Activated CD4-positive, CD25-positive, alpha-beta regulatory T cell treated with anti-CD3 and anti-CD28 coated beads, Interleukin-2, amount 50 U/mL, for 24 hours (primary cell): ENCODE measurements at regions not wholly inside any gene's neighbourhood (a gene's known extent, or its start where the extent isn't known, plus 50 kb on each side); places are given as distances from the start of the nearest gene placed in this dataset.

Experiments
- ATAC-seq, 2 donors: fragments of 150-1000 bp; cut with Tn5 transposase; one replicate each; pipeline ENCODE4 v1.10.0; 2021; ENCODE audit warnings: mild to moderate bottlenecking in 1 of 2, moderate library complexity in 1 of 2

DNA sequence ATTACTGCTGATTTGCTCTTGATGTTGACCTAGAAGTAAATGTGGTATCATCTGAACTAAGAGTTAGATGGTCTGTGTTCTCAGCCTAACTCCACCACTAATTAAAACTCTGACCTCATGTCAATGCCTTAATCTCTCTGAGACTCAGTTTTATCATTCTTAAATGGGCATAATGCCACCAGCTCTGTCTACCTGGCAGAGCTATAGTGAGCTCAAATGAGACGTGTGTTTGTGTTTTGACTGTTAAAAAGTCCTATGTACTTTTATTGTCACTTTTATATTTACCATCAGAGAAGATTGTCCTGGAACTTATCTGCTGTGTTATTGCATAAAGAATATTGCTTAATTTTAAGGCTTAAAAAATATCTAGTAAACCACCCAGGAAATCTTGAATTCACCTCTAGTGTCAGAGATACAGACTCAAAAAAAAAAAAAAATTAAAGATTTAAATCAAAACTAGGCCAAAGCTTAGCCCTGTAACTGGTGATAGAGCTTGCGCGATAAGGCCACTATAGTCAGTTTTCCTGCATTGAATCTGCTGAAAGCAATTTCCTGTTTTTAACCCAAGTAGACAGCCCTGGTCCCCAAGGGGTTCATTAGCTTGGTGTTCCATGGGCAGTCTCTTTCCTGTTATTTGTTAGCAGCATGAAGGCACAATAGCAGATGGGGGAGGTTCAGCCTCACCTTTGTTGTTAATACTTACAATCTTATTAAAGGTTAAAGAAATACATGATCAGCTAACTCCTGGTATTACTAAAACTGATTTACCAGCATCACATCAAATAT lies 261.8 kb downstream of the ATP23 start:
- no peak for ATAC-seq

DNA sequence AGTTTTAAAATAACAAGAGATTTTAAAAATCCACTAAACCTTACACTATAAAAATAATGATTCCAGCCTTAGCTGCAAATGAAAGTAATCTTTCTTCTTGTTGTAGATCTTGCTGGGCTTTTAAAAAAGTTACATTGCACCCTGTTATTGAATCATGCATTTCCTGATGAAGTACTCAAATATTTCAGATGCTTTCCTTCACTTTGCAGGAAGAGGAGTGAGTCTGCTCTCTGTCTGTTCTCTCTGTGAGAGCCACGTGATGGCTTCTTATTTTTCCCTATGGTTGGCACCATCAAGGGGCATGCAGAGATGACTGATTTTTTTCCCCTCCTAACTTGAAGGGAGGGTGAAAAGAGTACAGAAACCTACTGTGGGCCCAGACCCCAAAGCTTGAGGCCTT lies 262.7 kb downstream of the ATP23 start:
- no peak for ATAC-seq

DNA sequence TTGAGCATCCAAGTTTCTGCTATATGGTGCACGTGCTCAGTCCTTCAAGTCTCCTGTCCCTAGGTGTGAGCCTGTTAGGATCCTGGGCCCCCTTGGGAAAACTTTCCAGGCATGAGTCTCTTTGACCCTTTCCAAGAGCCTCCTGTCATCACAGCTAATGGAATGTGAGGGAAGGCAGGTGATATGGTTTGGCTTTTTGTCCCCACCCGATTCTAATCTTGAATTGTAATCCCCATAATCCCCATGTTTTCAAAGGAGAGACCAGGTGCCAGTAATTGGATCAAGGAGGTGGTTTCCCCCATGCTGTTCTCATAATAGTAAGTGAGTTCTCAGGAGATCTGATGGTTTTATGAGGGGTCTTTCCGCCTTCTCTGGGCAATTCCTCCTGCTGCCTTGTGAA lies 265.5 kb downstream of the ATP23 start:
- no peak for ATAC-seq

DNA sequence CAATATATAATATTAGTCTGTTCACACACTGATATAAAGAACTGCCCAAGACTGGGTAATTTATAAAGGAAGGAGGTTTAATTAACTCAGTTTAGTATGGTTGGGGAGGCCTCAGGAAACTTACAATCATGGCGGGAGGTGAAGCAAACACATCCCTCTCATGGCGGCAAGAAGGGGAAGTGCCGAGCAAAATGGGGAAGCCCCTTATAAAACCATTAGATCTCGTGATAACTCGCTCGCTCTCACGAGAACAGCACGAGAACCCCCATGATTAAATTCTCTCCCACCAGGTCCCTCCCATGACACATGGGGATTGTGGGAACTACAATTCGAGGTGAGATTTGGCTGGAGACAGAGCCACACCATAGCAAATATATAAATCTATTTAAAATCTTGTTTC lies 269.8 kb downstream of the ATP23 start:
- no peak for ATAC-seq

DNA sequence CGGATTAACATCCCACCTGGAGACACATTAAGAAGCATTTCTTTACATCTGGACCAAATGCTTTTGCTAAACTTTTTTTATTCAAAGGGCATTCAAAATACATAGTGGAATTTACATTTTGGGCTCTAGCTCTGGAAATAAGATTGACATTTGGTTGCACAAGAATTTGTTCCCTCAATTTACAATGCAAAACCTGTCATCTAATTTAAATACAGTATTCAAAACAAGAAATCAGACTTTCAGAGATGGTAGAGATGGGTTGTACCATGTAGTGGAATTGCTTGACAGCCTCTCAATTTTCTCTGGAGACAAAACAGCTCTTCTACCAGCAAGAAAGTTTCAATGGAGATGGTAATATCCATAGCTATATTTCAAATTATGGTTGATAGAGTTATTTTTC lies 275.8 kb downstream of the ATP23 start:
- ATAC-seq: no peak

DNA sequence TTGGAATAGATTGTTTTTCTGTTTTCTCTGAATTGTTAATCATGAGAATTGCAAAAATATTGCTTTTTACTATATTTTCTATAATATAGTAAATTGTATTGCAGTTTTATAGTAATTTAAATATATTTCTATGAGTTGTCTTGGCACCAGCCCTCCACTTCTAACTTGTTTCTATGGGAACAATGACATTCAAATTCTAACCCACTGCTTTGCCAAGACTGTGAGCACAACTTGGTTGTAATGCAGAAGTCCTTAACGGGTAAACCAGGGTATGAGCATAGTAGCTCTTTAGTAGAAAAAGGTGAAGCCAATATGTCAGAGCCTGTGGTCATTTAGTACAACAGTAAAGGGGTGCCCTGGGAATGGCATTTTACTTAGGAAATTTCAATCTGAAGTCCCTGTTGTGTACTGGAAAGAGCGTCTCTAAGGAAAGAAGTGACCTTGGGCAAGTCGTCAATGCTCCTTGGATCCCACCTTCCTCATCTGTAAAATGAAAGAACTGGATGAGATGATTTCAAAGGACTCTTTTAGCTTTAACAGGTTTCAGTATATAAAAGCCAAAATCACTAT lies 283.3 kb downstream of the ATP23 start:
- no peak for ATAC-seq

DNA sequence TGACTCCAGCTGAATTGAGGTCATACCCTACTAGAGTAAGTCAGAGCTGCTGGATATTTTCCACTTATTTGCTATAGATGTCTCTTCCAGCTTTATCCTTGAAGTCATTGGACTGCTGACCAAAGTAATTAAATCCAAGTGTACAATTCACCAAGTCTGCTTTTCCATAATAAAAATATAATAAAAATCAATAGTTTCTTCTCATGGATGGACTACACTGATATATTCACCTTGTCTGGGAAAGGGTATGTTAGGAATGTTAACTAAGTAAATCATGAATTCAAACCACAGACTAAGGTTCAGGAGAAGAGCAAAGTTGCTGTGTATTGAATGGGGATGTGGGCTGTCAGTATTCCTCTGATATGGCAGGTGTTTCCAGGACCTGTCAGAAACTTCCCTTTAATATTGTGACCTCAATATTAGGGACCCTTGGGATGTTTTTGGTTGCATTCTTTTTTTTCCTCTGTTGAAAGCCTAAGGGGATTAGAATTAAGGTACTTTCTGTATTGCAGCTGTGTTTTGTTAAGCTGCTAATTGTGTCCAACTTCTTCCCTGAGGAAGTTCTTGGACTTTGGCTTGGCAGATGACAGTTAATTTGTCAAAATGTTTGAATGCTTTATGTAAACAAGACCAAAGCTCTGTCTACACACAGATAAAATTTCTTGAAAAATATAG lies 284.0 kb downstream of the ATP23 start:
- ATAC-seq: no peak

DNA sequence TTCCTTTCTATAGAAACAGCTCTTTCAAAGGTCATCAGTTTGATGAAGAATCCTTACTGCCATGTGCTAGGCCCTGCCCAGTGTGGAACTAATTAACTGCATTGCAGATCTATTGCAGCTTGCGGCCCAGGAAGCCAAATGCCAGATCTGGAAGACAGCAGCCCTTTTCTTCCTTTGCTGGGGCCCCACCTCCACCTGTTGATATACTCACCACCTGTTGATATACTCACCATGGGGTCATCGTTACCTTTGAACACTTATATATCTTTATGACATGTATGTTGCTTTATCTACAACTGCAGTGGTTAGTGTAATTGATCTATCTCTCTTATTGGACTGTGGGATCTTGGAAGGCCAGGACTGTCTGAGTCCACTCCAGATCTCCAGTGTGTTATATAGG lies 292.5 kb downstream of the ATP23 start:
- no peak for ATAC-seq

DNA sequence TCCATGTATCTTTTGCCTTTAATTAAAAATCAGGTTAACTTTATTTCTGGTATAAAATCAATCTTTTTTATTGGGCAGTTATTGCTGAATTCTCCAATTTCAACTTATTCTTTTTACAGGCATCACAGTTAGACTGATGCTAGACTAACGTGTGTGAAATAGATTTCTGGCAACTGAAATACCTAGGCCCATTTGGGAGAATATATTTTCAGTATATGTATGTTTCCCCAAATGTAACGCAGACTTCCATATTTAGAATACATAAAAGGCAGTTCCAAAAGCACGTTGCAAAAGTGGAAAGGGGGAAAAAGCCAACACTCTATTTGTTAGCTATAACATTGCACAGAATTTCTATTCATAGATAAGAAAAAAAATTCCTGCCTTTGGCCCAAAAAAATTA lies 297.0 kb downstream of the ATP23 start:
- no peak for ATAC-seq

DNA sequence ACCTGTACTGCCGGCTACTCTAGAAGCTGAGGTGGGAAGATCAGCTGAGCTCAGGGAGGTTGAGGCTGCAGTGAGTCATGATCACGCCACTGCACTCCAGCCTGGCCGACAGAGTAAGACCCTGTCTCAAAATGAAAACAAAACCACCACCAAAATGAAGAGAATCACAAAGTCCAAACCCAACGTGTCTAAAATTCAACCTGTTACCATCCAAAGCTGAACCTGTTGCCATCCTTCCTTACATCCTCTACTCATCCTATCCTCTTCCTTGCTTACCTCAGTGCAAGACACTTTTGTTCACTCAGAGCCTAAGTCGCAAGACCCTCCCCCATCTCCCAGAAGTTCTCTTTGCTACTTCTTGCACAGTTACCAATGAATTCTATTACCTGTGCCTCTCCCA lies 299.7 kb downstream of the ATP23 start:
- ATAC-seq: no peak

DNA sequence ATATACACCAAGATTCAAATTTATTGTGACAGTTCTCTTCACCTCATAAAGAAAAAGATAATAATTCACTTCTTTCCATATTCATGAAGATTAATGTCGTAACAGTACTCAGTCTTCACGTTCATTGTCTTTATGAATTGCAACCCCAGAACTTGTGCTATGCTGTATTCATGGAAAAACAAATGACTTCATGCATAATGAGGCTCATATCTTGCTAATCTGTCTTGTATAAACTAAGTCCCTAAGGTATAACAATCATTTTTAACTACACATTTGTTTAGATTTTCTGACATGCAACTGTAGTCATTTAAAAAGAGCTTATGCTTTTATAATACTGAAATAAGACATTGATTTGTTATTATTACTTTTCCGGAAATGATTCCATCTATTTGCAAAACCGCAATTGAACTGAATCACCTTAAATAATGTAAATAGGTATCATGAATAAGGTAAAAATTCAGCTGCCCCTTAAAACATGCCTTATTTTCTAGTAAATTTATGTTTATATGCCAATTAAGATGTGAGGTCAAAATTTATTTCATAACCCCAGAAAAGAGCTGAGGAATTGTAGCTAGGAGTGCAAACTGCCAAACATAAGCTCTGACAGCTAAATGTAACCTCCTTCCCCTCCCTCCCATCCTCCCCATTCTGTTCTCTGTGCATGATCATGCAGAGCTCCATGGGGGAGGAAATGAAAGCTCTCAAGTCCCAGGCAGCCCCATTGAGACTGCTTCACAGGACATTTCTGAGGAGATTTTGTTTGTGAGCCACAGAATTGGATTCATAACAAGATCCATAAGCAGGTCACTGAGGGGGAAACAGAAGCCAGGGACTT lies 301.6 kb downstream of the ATP23 start:
- no peak for ATAC-seq

DNA sequence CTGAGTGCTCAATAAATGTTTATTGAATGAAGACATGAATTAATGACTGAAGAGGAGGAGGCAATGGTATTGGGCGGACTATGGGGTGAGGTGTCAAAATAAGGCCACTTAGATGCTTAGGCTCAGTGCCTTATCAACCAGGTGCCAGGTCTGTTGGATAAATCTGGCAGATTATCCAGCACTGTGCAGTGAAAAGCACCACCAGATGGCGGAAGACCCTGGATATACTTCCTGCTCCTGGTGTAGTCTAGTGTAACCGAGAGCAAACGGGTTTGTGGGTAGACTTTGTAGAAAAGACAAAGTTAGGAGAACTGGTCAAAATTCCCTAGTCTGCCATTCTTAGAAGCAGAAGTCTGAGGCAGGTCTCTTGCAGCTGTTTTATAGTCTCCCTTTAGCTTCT lies 306.3 kb downstream of the ATP23 start:
- ATAC-seq: no peak

DNA sequence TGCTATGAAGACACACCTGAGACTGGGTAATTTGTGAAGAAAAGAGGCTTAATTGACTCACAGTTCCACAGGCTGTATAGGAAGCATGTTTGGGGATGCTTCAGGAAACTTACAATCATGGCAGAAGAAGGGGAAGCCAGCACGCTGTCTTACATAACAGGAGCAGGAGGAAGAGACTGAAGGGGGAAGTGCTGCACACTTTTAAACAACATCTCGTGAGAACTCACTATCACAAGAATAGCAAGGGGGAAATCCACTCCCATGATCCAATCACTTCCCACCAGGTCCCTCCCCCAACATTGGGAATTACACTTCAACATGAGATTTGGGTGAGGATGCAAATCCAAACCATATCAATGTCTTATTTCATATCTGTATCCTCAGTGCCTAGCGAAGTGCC lies 307.2 kb downstream of the ATP23 start:
- no peak for ATAC-seq

DNA sequence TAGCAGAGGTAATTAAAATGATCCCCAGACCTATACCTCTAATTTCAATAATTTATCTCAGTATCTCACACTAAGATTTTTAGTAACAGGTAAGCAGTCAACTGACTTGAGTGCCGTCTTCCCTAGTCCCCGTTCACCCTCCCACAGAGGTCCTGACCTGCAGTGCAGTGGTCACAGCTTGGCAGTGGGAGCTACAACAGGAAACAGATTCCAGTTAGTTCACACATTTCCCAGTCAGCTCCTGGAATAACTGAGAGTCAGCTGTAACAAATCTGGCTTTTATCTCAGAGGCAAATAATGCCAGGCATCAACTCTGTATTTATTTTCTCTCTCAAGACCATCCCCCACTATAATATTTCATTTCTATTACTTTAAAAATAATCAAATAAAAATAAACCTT lies 308.2 kb downstream of the ATP23 start:
- ATAC-seq: no peak

DNA sequence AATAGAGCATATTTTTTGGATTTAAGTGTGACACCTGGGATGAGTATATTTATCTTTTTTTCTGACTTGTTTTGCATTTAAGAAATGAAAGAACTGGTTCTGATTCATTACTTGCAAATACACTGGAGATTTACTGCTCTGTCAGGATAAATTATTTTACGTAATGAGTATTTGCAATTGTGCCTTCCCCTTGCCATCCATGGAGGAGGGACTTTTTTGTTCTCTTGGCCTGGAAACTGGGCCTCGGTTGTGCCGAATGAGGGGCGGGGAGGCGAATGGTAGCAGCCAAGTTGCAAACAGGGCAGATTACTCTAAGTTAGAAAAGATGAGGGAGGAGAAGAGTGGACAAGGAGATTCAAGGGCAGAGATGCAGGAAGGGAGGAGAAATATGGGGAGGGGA lies 308.7 kb downstream of the ATP23 start:
- no peak for ATAC-seq

DNA sequence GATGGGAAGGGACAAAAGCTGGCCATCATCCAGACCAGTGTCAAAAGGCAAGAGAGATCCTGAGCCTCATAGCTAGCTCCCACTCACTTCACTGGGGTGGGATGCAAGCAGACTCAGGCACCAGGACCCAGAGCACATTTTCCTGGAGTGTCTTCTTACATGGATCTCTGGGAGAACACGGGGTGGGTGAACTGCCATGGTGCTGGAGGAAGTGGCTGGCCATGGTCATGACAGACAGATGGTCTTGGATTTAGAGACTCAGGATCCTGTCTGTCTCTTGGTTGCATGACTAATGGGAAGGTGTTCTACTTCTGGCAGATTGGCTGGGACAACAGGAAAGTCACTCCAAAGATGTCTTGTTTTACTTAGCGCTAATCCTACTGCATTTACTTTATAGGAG lies 311.5 kb downstream of the ATP23 start:
- ATAC-seq: no peak

DNA sequence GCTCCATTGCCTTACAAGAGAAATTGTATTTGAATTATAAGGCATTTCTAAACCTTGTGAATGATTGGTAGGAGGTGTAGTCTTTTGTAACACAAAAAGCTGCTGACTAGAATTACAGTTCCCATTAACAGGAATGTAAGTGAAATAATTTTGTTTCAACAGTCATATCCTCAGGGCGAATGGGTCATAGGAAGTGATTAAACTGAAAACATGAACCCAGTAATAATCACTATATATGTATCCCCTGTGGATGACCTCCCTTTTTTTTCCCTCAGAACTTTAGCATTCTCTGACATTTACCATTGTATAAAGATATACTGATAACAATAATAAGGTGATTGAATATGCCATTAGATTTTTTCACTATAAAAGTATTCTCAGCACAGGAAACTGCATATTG lies 312.3 kb downstream of the ATP23 start:
- no peak for ATAC-seq

DNA sequence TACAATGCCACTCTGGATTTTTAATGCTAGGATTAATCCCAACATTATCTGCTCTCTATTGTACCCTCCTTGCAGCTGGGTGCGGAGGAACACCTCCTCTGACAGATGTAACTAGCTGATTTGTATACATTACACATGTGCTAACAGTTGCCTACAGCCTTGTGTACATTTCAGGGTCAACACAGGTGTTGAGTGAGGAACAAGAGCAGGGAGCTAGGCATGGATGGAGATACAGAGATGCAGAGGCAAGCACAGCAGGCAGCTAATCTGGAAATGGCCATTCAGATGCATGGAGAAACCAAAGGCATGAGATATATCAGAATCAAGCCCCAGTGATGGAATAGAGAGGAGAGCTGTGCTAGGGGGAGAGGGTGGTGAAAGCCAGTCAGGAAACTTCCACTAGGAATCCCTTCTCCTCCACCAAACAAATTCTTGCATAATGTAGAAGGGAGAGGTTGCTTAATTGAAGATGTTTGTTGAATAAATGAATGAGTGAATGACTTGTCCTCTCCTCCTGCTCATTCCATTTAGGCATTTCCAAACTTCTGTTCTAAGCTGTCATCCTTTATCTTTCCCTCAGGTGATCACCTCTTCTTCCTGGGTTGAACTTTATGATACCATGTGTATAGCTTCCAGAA lies 313.2 kb downstream of the ATP23 start:
- no peak for ATAC-seq

DNA sequence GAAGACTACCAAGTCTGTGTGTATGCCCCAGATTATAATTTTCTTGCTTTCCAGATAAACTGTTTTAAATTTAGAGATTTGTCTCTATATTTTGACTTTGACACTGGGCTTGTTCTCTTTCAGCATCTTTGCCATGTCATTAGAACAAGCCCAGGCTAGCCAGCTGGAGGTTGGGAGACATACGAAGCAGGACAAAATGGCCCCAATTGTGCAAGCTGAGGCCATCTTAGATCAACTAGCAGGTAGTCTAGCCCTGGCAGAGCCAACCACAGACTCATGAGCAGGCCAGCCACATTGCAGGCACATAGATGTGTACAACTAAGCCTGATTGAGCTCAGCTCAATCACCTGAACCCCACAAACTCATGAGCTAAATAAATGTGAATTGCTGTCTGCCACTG lies 321.4 kb downstream of the ATP23 start:
- no peak for ATAC-seq

DNA sequence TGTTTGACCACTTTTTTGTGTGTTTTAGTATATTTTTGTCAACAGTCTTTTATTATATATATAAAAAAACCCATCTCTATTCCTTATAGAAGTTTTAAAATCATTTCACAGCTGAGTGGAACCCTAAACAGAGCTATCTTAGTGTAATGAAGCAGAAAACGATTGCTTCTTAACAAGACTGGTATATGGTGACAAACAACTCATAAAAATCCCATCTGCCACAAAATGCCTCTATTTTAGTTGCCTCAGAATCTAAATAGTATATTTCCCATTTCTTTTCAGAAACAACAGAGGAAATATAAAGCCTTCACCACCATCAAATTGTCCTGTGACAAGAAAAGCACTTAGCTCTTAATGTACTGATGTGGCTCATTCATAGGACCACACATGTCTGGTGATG lies 322.4 kb downstream of the ATP23 start:
- no peak for ATAC-seq

DNA sequence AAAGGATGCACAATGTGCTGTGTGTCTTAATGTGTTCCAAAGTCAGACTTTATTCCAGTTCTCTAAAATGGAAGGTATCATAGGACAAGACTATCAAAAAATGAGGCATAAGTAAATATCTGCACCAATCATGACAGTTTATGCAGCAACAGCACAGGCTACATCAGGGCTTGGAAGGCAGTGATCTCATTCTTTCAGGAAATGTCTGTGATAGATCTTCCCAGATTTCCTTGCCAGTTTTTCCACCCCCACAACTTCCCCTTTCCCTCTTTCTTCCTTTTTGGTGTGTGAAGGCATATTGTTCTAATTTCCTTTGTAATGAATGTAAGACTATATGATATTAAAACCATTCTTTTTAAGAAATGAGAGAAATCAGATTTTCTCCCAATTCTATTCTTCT lies 326.7 kb downstream of the ATP23 start:
- ATAC-seq: no peak

DNA sequence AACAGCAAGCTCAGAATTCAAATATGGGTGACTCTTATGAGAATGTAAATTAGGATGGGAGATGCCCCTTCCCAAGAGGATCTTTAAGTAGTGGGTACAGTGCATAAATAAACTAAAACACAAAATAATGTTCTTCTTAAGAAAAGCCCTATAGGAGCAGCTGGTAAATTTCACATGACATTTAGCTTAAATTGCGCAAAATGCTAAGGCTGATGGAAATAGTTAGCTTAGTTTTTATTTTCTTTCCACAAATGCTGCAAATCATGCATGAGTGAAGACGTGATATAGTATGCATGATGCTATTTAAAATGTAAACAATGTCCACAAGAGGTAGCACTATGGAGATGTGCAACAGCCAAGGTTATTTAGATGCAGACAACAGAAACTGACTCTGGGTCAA lies 328.1 kb downstream of the ATP23 start:
- no peak for ATAC-seq
